Liver (tissue), 8 donors: ENCODE measurements at regions not wholly inside any gene's neighbourhood (a gene's known extent, or its start where the extent isn't known, plus 50 kb on each side); places are given as distances from the start of the nearest gene placed in this dataset.

Source experiments
- DNase-seq: peaks from one replicate; pipeline ENCODE4 v3.0.0-alpha.2; 2017; ENCODE audit warnings: low spot score
- H3K27ac ChIP-seq, 2 donors: one replicate each; pipeline ENCODE4 v1.7.0; 2013; ENCODE audit warnings: inconsistent platforms in 2 of 2, low read length in 2 of 2, control low read depth in 1 of 2, low read depth in 1 of 2, mild to moderate bottlenecking in 1 of 2
- H3K27me3 ChIP-seq, 4 donors: one replicate each; pipeline versions ENCODE4 v1.6.1 to v1.7.0; 2013; ENCODE audit warnings: low read length in 3 of 4, inconsistent platforms in 1 of 4, mild to moderate bottlenecking in 1 of 4, moderate library complexity in 1 of 4; ENCODE audit not compliant: control insufficient read depth in 4 of 4, insufficient read depth in 4 of 4
- H3K36me3 ChIP-seq, 4 donors: one replicate each; pipeline versions ENCODE4 v1.6.1 to v1.7.0; 2013; ENCODE audit warnings: low read length in 3 of 4, mild to moderate bottlenecking in 3 of 4, low read depth in 1 of 4, moderate library complexity in 1 of 4; ENCODE audit not compliant: control insufficient read depth in 4 of 4, insufficient read depth in 3 of 4
- H3K4me1 ChIP-seq, 4 donors: one replicate each; pipeline versions ENCODE4 v1.6.1 to v1.7.0; 2013; ENCODE audit warnings: low read length in 3 of 4, mild to moderate bottlenecking in 3 of 4, moderate library complexity in 1 of 4; ENCODE audit not compliant: control insufficient read depth in 4 of 4, insufficient read depth in 4 of 4
- H3K4me3 ChIP-seq, 3 donors: one replicate each; pipeline versions ENCODE4 v1.6.1 to v1.7.0; 2013; ENCODE audit warnings: low read length in 3 of 3, control low read depth in 1 of 3, low read depth in 1 of 3, mild to moderate bottlenecking in 1 of 3
- H3K9ac ChIP-seq, 2 donors: one replicate each; pipeline ENCODE4 v1.7.0; 2013; ENCODE audit warnings: low read length in 2 of 2, mild to moderate bottlenecking in 2 of 2, moderate library complexity in 2 of 2, control low read depth in 1 of 2, low read depth in 1 of 2
- H3K9me3 ChIP-seq, 4 donors: one replicate each; pipeline versions ENCODE4 v1.6.1 to v1.7.0; 2013; ENCODE audit warnings: low read length in 3 of 4; ENCODE audit not compliant: control insufficient read depth in 4 of 4
- EGR1 ChIP-seq, 2 donors: IDR thresholded peaks; 2 replicates each; pipeline ENCODE4 v1.6.1; 2016 to 2018; ENCODE audit warnings: antibody characterized with exemption in 2 of 2, low read depth in 2 of 2
- FOXA1 ChIP-seq: IDR thresholded peaks from 2 replicates; pipeline ENCODE4 v1.6.1; 2016; ENCODE audit warnings: antibody characterized with exemption
- GABPA ChIP-seq, 2 donors: IDR thresholded peaks in 1 of 2; conservative IDR thresholded peaks in 1 of 2; 2 replicates each; pipeline ENCODE4 v1.6.1; 2016; ENCODE audit warnings: antibody characterized with exemption in 2 of 2, mild to moderate bottlenecking in 1 of 2, moderate library complexity in 1 of 2
- HNF4G ChIP-seq: IDR thresholded peaks from 2 replicates; pipeline ENCODE4 v1.6.1; 2016; ENCODE audit warnings: antibody characterized with exemption
- JUND ChIP-seq, 2 donors: IDR thresholded peaks; 2 replicates each; pipeline ENCODE4 v1.6.1; 2016; ENCODE audit warnings: antibody characterized with exemption in 2 of 2
- RAD21 ChIP-seq, 2 donors: IDR thresholded peaks; 2 replicates each; pipeline ENCODE4 v1.6.1; 2016; ENCODE audit warnings: antibody characterized with exemption in 2 of 2, mild to moderate bottlenecking in 2 of 2
- SP1 ChIP-seq: IDR thresholded peaks from 2 replicates; pipeline ENCODE4 v1.6.1; 2018; ENCODE audit warnings: antibody characterized with exemption, mild to moderate bottlenecking
- TAF1 ChIP-seq: conservative IDR thresholded peaks from 2 replicates; pipeline ENCODE4 v1.6.1; 2016; ENCODE audit warnings: antibody characterized with exemption, mild to moderate bottlenecking
- YY1 ChIP-seq: IDR thresholded peaks from 2 replicates; pipeline ENCODE4 v1.6.1; 2016; ENCODE audit warnings: antibody characterized with exemption, mild to moderate bottlenecking
- WGBS: extraction: QIAGEN DNeasy Blood & Tissue Kit; methylation state at CpG from one replicate; pipeline ENCODE4 v1.1.7; 2013; 5-methylcytosine and 5-hydroxymethylcytosine counted together
- TF ChIP-seq, protein P1 (sequence below): IDR thresholded peaks from 2 replicates; pipeline ENCODE4 v1.6.1; 2016; ENCODE audit warnings: antibody characterized with exemption, mild to moderate bottlenecking
- TF ChIP-seq, protein P2 (sequence below): IDR thresholded peaks from 2 replicates; pipeline ENCODE4 v1.6.1; 2016; ENCODE audit warnings: antibody characterized with exemption
- TF ChIP-seq, protein P3 (sequence below): fragments of 150-350 bp; IDR thresholded peaks from 2 replicates; pipeline ENCODE4 v1.5.1; 2017; ENCODE audit warnings: improper control_type of control experiment, low read depth, low read length; ENCODE audit not compliant: missing input control
- TF ChIP-seq, protein P4 (sequence below): IDR thresholded peaks from 2 replicates; pipeline ENCODE4 v1.6.1; 2016; ENCODE audit warnings: antibody characterized with exemption
- donor health status: healthy.
- donor health status: healthy.
- donor health status: healthy.
- donor health status: healthy.
- donor health status: healthy.

DNA sequence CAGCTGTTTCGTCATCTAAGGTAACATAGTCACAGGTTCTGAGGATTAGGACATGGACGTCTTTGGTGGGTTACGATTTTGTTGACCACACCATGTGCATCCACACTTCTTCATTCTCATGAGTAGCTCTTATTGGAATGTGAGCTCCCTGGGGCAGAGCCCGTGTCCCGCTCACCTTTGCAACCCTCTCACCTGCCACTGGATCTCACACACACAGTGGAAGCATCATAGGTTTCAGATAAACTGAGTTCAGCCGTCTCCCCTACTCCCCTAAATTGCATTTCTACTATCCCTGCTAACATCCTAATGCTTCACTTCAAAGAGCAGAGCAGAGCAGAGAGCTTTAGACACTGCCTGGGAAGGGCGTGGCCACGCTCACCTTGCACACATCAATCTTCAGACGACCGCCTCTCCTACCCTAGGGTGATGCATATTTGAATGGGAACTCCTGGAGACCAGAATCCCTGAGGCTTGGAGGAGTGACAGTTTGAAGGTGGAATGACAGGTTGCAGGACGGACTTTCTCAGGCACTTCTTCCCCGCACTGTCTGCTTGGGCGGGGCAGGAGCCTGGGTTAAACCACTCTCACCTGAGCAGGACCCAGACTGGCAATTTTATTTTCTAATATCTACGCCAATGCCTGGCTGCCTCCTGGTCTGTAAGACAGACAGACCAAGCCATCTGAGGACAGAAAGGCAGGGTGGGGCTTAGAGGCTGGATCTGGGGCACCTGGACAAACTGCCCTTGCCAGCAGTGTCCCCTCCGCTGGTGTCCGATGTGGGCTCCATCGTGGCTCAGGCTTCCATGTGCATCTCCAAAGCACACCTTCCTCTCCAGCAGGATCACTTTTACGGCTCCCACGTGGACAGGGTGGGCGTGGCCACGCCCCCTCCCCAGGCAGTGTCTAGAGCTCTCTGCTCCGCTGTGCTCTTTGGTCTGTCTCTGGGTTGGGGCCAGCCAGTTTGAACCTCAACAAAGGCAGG lies 229.5 kb upstream of the COPS8 start:
- no peak for TF ChIP-seq TAF1
- TF ChIP-seq, protein P1, sequence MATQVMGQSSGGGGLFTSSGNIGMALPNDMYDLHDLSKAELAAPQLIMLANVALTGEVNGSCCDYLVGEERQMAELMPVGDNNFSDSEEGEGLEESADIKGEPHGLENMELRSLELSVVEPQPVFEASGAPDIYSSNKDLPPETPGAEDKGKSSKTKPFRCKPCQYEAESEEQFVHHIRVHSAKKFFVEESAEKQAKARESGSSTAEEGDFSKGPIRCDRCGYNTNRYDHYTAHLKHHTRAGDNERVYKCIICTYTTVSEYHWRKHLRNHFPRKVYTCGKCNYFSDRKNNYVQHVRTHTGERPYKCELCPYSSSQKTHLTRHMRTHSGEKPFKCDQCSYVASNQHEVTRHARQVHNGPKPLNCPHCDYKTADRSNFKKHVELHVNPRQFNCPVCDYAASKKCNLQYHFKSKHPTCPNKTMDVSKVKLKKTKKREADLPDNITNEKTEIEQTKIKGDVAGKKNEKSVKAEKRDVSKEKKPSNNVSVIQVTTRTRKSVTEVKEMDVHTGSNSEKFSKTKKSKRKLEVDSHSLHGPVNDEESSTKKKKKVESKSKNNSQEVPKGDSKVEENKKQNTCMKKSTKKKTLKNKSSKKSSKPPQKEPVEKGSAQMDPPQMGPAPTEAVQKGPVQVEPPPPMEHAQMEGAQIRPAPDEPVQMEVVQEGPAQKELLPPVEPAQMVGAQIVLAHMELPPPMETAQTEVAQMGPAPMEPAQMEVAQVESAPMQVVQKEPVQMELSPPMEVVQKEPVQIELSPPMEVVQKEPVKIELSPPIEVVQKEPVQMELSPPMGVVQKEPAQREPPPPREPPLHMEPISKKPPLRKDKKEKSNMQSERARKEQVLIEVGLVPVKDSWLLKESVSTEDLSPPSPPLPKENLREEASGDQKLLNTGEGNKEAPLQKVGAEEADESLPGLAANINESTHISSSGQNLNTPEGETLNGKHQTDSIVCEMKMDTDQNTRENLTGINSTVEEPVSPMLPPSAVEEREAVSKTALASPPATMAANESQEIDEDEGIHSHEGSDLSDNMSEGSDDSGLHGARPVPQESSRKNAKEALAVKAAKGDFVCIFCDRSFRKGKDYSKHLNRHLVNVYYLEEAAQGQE, result no peak
- H3K4me1 ChIP-seq, result no peaks in the 10 kb centered on the region
- no peaks in the 10 kb centered on the region for H3K27me3 ChIP-seq
- no peak overlapping the region for H3K27ac ChIP-seq
- no peaks in the 10 kb centered on the region for H3K36me3 ChIP-seq
- H3K9ac ChIP-seq, result no peak overlapping the region
- 71% methylated on average over 22 of the region's 22 CpGs for WGBS
- peak; percentile 14 for DNase-seq
- H3K9me3 ChIP-seq, result no peaks in the 10 kb centered on the region
- H3K4me3 ChIP-seq, result no peak overlapping the region

DNA sequence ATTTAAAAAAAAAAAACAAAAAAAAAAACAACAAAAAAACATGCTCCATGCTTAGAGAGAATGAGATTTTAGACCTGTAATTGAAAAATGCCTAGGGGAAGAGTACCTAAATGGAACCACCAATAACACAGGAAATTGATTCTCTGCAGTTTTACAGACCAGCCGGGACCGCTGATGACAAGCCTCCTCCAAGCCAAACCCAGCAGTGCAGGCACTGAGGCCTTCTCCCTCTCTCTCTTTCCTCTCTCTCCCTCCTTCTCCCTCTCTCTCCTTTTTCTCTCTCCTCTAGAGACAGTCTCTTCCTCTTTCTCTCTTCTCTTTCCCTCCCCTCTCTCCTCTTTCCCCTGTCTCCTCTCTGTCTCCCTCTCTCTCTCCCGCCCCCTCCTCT lies 228.8 kb upstream of the COPS8 start:
- H3K4me1 ChIP-seq, result no peaks in the 10 kb centered on the region
- no peak overlapping the region for H3K9ac ChIP-seq
- DNase-seq, result peak; percentile 14
- TF ChIP-seq, protein P1, result no peak
- TF ChIP-seq EGR1 (IDR thresholded peaks at IDR 0.05; ENCODE audit: low read depth in 2 of 2) (no peak), SP1 (no peak)
- H3K36me3 ChIP-seq, result no peaks in the 10 kb centered on the region
- 89% methylated on average over 3 of the region's 3 CpGs for WGBS
- no peaks in the 10 kb centered on the region for H3K27me3 ChIP-seq
- H3K4me3 ChIP-seq, result no peak overlapping the region
- no peak overlapping the region for H3K27ac ChIP-seq
- no peaks in the 10 kb centered on the region for H3K9me3 ChIP-seq

DNA sequence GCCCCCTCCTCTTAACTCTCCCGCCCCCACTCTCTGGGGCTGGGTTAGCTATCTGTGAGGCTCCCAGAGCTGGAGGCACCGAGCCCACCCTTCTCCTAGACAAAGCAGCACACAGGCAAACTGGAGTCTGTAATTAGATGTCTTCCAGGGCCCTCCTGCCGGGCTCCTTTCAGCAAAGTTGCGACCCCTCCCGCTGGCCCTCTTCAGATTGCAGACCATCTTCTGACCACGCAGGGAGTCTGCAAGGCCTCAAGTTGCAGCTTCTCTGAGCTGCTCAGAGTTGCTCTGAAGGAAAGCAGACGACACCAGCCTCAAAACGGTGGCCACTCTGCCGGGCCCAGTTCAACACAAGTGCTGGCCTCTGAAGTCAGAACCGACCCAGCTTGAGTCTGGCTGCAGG lies 228.4 kb upstream of the COPS8 start:
- H3K27ac ChIP-seq, result no peak overlapping the region
- WGBS, result 77% methylated on average over 10 of the region's 10 CpGs
- H3K4me1 ChIP-seq, result no peaks in the 10 kb centered on the region
- DNase-seq, result peak; percentile 19
- no peaks in the 10 kb centered on the region for H3K9me3 ChIP-seq
- H3K4me3 ChIP-seq, result no peak overlapping the region
- no peaks in the 10 kb centered on the region for H3K36me3 ChIP-seq
- no peaks in the 10 kb centered on the region for H3K27me3 ChIP-seq
- H3K9ac ChIP-seq, result no peak overlapping the region
- no peak for TF ChIP-seq JUND (IDR thresholded peaks at IDR 0.05)
- TF ChIP-seq, protein P2, sequence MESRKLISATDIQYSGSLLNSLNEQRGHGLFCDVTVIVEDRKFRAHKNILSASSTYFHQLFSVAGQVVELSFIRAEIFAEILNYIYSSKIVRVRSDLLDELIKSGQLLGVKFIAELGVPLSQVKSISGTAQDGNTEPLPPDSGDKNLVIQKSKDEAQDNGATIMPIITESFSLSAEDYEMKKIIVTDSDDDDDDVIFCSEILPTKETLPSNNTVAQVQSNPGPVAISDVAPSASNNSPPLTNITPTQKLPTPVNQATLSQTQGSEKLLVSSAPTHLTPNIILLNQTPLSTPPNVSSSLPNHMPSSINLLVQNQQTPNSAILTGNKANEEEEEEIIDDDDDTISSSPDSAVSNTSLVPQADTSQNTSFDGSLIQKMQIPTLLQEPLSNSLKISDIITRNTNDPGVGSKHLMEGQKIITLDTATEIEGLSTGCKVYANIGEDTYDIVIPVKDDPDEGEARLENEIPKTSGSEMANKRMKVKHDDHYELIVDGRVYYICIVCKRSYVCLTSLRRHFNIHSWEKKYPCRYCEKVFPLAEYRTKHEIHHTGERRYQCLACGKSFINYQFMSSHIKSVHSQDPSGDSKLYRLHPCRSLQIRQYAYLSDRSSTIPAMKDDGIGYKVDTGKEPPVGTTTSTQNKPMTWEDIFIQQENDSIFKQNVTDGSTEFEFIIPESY, result no peak
- no peak for TF ChIP-seq SP1
- TF ChIP-seq, protein P3, sequence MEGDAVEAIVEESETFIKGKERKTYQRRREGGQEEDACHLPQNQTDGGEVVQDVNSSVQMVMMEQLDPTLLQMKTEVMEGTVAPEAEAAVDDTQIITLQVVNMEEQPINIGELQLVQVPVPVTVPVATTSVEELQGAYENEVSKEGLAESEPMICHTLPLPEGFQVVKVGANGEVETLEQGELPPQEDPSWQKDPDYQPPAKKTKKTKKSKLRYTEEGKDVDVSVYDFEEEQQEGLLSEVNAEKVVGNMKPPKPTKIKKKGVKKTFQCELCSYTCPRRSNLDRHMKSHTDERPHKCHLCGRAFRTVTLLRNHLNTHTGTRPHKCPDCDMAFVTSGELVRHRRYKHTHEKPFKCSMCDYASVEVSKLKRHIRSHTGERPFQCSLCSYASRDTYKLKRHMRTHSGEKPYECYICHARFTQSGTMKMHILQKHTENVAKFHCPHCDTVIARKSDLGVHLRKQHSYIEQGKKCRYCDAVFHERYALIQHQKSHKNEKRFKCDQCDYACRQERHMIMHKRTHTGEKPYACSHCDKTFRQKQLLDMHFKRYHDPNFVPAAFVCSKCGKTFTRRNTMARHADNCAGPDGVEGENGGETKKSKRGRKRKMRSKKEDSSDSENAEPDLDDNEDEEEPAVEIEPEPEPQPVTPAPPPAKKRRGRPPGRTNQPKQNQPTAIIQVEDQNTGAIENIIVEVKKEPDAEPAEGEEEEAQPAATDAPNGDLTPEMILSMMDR, result no peak
- no peak for TF ChIP-seq TAF1
- no peak for TF ChIP-seq GABPA (IDR thresholded peaks at IDR 0.05 in 1 of 2, conservative IDR thresholded peaks at IDR 0.05 in 1 of 2)
- no peak for TF ChIP-seq FOXA1
- TF ChIP-seq RAD21 (IDR thresholded peaks at IDR 0.05), result no peak
- TF ChIP-seq, protein P4, sequence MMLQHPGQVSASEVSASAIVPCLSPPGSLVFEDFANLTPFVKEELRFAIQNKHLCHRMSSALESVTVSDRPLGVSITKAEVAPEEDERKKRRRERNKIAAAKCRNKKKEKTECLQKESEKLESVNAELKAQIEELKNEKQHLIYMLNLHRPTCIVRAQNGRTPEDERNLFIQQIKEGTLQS, result no peak
- TF ChIP-seq EGR1 (IDR thresholded peaks at IDR 0.05; ENCODE audit: low read depth in 2 of 2), result no peak
- no peak for TF ChIP-seq YY1
- TF ChIP-seq HNF4G, result no peak
